Vagina (tissue), 2 donors: ENCODE measurements at regions not wholly inside any gene's neighbourhood (a gene's known extent, or its start where the extent isn't known, plus 50 kb on each side); places are given as distances from the start of the nearest gene placed in this dataset.

Experiments used
- POLR2AphosphoS5 ChIP-seq, 2 donors: sonication (generic); formaldehyde crosslinking; IDR thresholded peaks; one replicate each; pipeline ENCODE4 v1.9.0; 2017; ENCODE audit warnings: antibody characterized with exemption in 2 of 2, mild to moderate bottlenecking in 2 of 2, low read depth in 1 of 2; ENCODE audit not compliant: insufficient read depth in 1 of 2
- TF ChIP-seq, protein P1 (sequence below), 3 experiments: fragments of 450-650 bp in 2 of 3; fragments of 200-600 bp in 1 of 3; sonication (generic) in 1 of 3; IDR thresholded peaks; one replicate each; pipeline ENCODE4 v1.5.1; 2017 to 2019; ENCODE audit warnings: antibody characterized with exemption in 3 of 3, mild to moderate bottlenecking in 2 of 3, moderate library complexity in 2 of 3

DNA sequence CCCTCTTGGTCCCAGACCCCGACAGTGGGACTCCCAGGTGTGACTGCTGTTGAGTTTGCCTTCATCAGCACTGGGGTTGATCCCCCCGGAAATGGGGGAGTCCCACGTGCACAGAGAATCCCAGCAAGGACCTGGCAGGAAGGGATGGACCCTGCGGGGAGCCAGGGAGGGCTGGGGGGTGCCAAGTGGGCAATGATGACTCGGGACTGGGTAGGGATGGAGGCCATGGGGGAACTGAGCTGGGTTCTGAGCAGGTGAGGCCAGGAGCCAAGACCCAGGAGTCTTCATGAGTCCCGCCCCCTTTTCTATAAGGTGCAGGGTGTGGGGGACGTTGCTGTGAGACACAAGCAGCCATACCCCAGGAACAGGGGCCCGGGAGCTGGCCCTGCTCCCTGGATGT is 103.8 kb downstream of the CRYAA start:
- TF ChIP-seq, protein P1, sequence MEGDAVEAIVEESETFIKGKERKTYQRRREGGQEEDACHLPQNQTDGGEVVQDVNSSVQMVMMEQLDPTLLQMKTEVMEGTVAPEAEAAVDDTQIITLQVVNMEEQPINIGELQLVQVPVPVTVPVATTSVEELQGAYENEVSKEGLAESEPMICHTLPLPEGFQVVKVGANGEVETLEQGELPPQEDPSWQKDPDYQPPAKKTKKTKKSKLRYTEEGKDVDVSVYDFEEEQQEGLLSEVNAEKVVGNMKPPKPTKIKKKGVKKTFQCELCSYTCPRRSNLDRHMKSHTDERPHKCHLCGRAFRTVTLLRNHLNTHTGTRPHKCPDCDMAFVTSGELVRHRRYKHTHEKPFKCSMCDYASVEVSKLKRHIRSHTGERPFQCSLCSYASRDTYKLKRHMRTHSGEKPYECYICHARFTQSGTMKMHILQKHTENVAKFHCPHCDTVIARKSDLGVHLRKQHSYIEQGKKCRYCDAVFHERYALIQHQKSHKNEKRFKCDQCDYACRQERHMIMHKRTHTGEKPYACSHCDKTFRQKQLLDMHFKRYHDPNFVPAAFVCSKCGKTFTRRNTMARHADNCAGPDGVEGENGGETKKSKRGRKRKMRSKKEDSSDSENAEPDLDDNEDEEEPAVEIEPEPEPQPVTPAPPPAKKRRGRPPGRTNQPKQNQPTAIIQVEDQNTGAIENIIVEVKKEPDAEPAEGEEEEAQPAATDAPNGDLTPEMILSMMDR (IDR thresholded peaks at IDR 0.05): no peak
- no peak for TF ChIP-seq POLR2AphosphoS5 (IDR thresholded peaks at IDR 0.05; ENCODE audit: insufficient read depth in 1 of 2, low read depth in 1 of 2)
